Neural progenitor cell (in vitro differentiated cells): ENCODE measurements at regions not wholly inside any gene's neighbourhood (a gene's known extent, or its start where the extent isn't known, plus 50 kb on each side); places are given as distances from the start of the nearest gene placed in this dataset.

Experiments used
- DNase-seq: peaks from one replicate; pipeline ENCODE4 v3.0.0-alpha.2; 2016; ENCODE audit warnings: low spot score
- H2AFZ ChIP-seq: fragments of 200-600 bp; sonication (generic); replicated peaks from 2 replicates; pipeline ENCODE4 v1.6.1; 2016; ENCODE audit warnings: antibody characterized with exemption
- H3F3A ChIP-seq: fragments of 200-600 bp; sonication (generic); 2 replicates; pipeline ENCODE4 v1.6.1; 2016; ENCODE audit warnings: antibody characterized with exemption, low read depth
- H3K27ac ChIP-seq: fragments of 200-600 bp; sonication (generic); 2 replicates; pipeline ENCODE4 v1.5.1; 2016; ENCODE audit warnings: mild to moderate bottlenecking
- H3K27me3 ChIP-seq: fragments of 200-600 bp; sonication (generic); 2 replicates; pipeline ENCODE4 v1.6.1; 2016; ENCODE audit warnings: mild to moderate bottlenecking, moderate library complexity
- H3K36me3 ChIP-seq: fragments of 200-600 bp; sonication (generic); 2 replicates; pipeline ENCODE4 v1.5.1; 2016
- H3K4me1 ChIP-seq: fragments of 200-600 bp; sonication (generic); 2 replicates; pipeline ENCODE4 v1.6.1; 2016; ENCODE audit warnings: mixed run types
- H3K4me2 ChIP-seq: fragments of 200-600 bp; sonication (generic); 2 replicates; pipeline ENCODE4 v1.6.1; 2016
- H3K4me3 ChIP-seq: fragments of 200-600 bp; sonication (generic); 2 replicates; pipeline ENCODE4 v1.5.1; 2016
- H3K79me2 ChIP-seq: fragments of 200-600 bp; sonication (generic); 2 replicates; pipeline ENCODE4 v1.6.1; 2016; ENCODE audit warnings: low read depth
- H3K9ac ChIP-seq: fragments of 200-600 bp; sonication (generic); 2 replicates; pipeline ENCODE4 v1.6.1; 2016
- H3K9me3 ChIP-seq: fragments of 200-600 bp; sonication (generic); 2 replicates; pipeline ENCODE4 v1.5.1; 2016; ENCODE audit warnings: low read depth
- H4K20me1 ChIP-seq: fragments of 200-600 bp; sonication (generic); 2 replicates; pipeline ENCODE4 v1.6.1; 2016; ENCODE audit warnings: low read depth
- H3K27ac Mint-ChIP-seq: 3 replicates; pipeline ENCODE4 v1.8.0; 2021; ENCODE audit warnings: mixed read lengths
- H3K27me3 Mint-ChIP-seq: 2 replicates; pipeline ENCODE4 v1.8.0; 2022; ENCODE audit warnings: low read depth, mild to moderate bottlenecking, inconsistent platforms, moderate library complexity, mixed read lengths; ENCODE audit not compliant: insufficient read depth
- H3K36me3 Mint-ChIP-seq: 3 replicates; pipeline ENCODE4 v1.8.0; 2021; ENCODE audit warnings: mixed read lengths
- H3K4me1 Mint-ChIP-seq: 3 replicates; pipeline ENCODE4 v1.8.0; 2021; ENCODE audit warnings: mixed read lengths
- H3K4me3 Mint-ChIP-seq: 3 replicates; pipeline ENCODE4 v1.8.0; 2021; ENCODE audit warnings: mild to moderate bottlenecking, moderate library complexity, mixed read lengths
- H3K9me3 Mint-ChIP-seq: 3 replicates; pipeline ENCODE4 v1.8.0; 2020; ENCODE audit warnings: mixed read lengths
- EZH2 ChIP-seq: fragments of 200-600 bp; sonication (generic); IDR thresholded peaks from 2 replicates; pipeline ENCODE4 v1.6.1; 2017; ENCODE audit warnings: antibody characterized with exemption, mild to moderate bottlenecking, moderate library complexity
- EZH2phosphoT487 ChIP-seq: fragments of 200-600 bp; sonication (generic); IDR thresholded peaks from 2 replicates; pipeline ENCODE4 v1.6.1; 2017; ENCODE audit warnings: antibody characterized with exemption
- TF ChIP-seq, protein P1 (sequence below): fragments of 200-600 bp; sonication (generic); IDR thresholded peaks from 2 replicates; pipeline ENCODE4 v1.5.1; 2017; ENCODE audit warnings: antibody characterized with exemption, mild to moderate bottlenecking

DNA sequence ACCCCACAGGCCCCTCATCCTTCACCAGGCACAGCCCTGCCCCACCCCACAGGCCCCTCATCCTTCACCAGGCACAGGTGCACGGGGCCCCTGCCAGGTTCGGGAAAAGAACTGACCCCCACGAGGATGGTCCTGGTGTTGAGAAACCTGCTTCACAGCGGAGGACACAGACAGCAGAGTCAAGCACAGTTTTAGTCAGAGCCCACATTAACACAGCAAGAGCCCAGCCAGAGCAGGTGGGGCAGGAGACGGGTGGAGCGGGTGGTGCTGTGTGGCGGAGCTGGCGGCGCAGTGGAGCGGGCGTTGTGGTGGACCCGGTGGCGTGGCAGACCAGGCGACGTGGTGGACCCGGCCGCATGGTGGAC is 1085.5 kb downstream of the BRD1 start:
- no peak overlapping the region for H3K4me3 ChIP-seq
- H3K4me1 ChIP-seq: no peaks in the 10 kb centered on the region
- Mint-ChIP-seq H3K27me3 (peaks cover 5% of the 10 kb centered on the region), H3K4me1 (peaks cover 3% of the 10 kb centered on the region), H3K9me3 (peaks cover 5% of the 10 kb centered on the region), H3K27ac (no peak overlapping the region), H3K36me3 (peaks cover 2% of the 10 kb centered on the region), H3K4me3 (no peak overlapping the region)
- no peak overlapping the region for H3K27ac ChIP-seq
- H3F3A ChIP-seq: no peaks in the 10 kb centered on the region
- no peak for DNase-seq
- TF ChIP-seq EZH2 (no peak), EZH2phosphoT487 (no peak)
- TF ChIP-seq, protein P1, sequence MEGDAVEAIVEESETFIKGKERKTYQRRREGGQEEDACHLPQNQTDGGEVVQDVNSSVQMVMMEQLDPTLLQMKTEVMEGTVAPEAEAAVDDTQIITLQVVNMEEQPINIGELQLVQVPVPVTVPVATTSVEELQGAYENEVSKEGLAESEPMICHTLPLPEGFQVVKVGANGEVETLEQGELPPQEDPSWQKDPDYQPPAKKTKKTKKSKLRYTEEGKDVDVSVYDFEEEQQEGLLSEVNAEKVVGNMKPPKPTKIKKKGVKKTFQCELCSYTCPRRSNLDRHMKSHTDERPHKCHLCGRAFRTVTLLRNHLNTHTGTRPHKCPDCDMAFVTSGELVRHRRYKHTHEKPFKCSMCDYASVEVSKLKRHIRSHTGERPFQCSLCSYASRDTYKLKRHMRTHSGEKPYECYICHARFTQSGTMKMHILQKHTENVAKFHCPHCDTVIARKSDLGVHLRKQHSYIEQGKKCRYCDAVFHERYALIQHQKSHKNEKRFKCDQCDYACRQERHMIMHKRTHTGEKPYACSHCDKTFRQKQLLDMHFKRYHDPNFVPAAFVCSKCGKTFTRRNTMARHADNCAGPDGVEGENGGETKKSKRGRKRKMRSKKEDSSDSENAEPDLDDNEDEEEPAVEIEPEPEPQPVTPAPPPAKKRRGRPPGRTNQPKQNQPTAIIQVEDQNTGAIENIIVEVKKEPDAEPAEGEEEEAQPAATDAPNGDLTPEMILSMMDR: no peak
- no peak overlapping the region for H3K4me2 ChIP-seq
- no peaks in the 10 kb centered on the region for H4K20me1 ChIP-seq
- H2AFZ ChIP-seq: no peak overlapping the region
- H3K9ac ChIP-seq: no peak overlapping the region
- no peaks in the 10 kb centered on the region for H3K36me3 ChIP-seq
- H3K9me3 ChIP-seq: no peaks in the 10 kb centered on the region
- H3K79me2 ChIP-seq: no peaks in the 10 kb centered on the region
- H3K27me3 ChIP-seq: no peaks in the 10 kb centered on the region

DNA sequence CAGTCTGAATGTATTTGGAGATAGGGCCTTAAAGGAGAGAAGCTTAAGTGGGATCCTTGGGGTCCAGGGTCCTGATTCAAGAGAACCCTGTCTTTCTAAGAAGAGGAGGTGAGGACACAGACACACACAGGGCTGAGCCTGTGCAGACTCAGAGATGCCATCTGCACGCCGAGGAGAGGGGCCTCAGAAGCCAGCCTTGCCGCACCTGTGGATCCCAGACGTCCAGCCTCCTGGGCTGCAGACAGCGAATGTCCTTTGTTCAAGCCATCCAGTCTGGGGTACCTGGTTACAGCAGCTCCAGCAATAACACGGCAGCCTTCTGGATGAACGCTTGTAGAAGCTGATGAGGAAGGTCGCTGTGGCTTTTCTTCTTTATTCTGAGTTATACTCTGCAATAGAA is 1086.1 kb downstream of the BRD1 start:
- H3F3A ChIP-seq: no peaks in the 10 kb centered on the region
- H3K36me3 ChIP-seq: no peaks in the 10 kb centered on the region
- no peaks in the 10 kb centered on the region for H3K4me1 ChIP-seq
- no peaks in the 10 kb centered on the region for H3K27me3 ChIP-seq
- TF ChIP-seq EZH2 (no peak), EZH2phosphoT487 (no peak)
- TF ChIP-seq, protein P1: no peak
- peaks cover 5% of the 10 kb centered on the region for H3K27me3 Mint-ChIP-seq
- no peak overlapping the region for H3K27ac Mint-ChIP-seq
- DNase-seq: no peak
- no peak overlapping the region for H3K4me2 ChIP-seq
- H3K27ac ChIP-seq: no peak overlapping the region
- H3K9me3 Mint-ChIP-seq: peaks cover 5% of the 10 kb centered on the region
- no peaks in the 10 kb centered on the region for H3K79me2 ChIP-seq
- H3K4me1 Mint-ChIP-seq: peaks cover 3% of the 10 kb centered on the region
- H3K4me3 ChIP-seq: no peak overlapping the region
- H4K20me1 ChIP-seq: no peaks in the 10 kb centered on the region
- peaks cover 2% of the 10 kb centered on the region for H3K36me3 Mint-ChIP-seq
- no peak overlapping the region for H2AFZ ChIP-seq
- H3K9me3 ChIP-seq: no peaks in the 10 kb centered on the region
- H3K4me3 Mint-ChIP-seq: no peak overlapping the region
- H3K9ac ChIP-seq: no peak overlapping the region

DNA sequence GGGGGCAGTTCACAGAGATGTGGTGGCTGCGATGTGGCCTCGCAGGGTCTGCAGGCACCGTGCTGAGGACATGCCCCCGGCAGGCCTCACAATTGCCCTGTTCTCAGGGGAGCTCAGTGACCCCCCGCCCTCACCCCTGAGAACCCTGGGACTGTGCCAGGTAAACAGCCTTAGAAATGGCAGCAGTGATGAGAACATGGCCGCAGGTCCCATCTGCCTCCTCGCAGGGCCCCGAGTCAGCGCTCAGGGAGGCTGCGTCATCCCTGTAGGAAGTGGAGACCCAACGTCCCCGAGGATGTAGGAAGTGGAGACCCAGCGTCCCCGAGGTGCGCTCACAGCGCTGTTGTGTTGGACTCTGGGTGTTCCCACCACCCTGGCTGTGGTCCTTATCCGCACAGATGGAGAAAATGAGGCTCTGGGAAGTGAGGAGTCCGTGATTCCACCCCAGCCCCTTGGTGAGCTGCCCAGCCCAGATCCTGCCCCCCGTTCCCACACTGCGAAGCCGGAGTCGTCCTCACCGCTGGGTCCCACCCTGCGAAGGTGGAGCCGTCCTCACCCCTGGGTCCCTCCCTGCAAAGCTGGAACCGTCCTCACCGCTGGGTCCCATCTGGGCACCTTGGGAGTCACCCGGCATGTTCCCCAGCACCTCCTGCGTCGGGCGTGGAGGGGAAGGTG is 1086.8 kb downstream of the BRD1 start:
- H3K4me1 Mint-ChIP-seq: peaks cover 3% of the 10 kb centered on the region
- no peaks in the 10 kb centered on the region for H3F3A ChIP-seq
- no peak overlapping the region for H3K9ac ChIP-seq
- H3K79me2 ChIP-seq: no peaks in the 10 kb centered on the region
- no peaks in the 10 kb centered on the region for H3K9me3 ChIP-seq
- no peaks in the 10 kb centered on the region for H4K20me1 ChIP-seq
- TF ChIP-seq EZH2phosphoT487: no peak
- TF ChIP-seq, protein P1: no peak
- H3K27me3 ChIP-seq: no peaks in the 10 kb centered on the region
- H2AFZ ChIP-seq: no peak overlapping the region
- peaks cover 5% of the 10 kb centered on the region for H3K9me3 Mint-ChIP-seq
- no peak overlapping the region for H3K27ac ChIP-seq
- peaks cover 5% of the 10 kb centered on the region for H3K27me3 Mint-ChIP-seq
- no peak overlapping the region for H3K27ac Mint-ChIP-seq
- peaks cover 2% of the 10 kb centered on the region for H3K36me3 Mint-ChIP-seq
- H3K4me3 Mint-ChIP-seq: no peak overlapping the region
- H3K4me2 ChIP-seq: no peak overlapping the region
- H3K4me3 ChIP-seq: no peak overlapping the region
- no peak for DNase-seq
- H3K4me1 ChIP-seq: no peaks in the 10 kb centered on the region
- no peaks in the 10 kb centered on the region for H3K36me3 ChIP-seq
